Stomach (tissue), 8 donors: ENCODE measurements at regions not wholly inside any gene's neighbourhood (a gene's known extent, or its start where the extent isn't known, plus 50 kb on each side); places are given as distances from the start of the nearest gene placed in this dataset.

Experiments used
- DNase-seq, 2 donors: peaks; one replicate each; pipeline versions ENCODE4 v3.0.0 to v3.0.0-alpha.2; 2013 to 2019
- H3K27ac ChIP-seq, 5 donors: fragments of 200-600 bp in 4 of 5; sonication (generic) in 4 of 5; one replicate each; pipeline ENCODE4 v1.5.1; 2013 to 2019; ENCODE audit warnings: mild to moderate bottlenecking in 1 of 5, moderate library complexity in 1 of 5
- H3K27me3 ChIP-seq, 3 donors: fragments of 200-600 bp; sonication (generic); one replicate each; pipeline ENCODE4 v1.5.1; 2017 to 2019; ENCODE audit warnings: mixed run types in 1 of 3
- H3K36me3 ChIP-seq, 4 donors: fragments of 200-600 bp; sonication (generic); 1 replicate in 3 of 4; 2 replicates in 1 of 4; pipeline ENCODE4 v1.5.1; 2016 to 2019
- H3K4me1 ChIP-seq, 4 donors: fragments of 200-600 bp; sonication (generic); one replicate each; pipeline ENCODE4 v1.5.1; 2016 to 2019
- H3K4me3 ChIP-seq, 4 donors: fragments of 200-600 bp; sonication (generic) in 3 of 4; one replicate each; pipeline ENCODE4 v1.5.1; 2016 to 2019; ENCODE audit warnings: mild to moderate bottlenecking in 1 of 4
- H3K9me3 ChIP-seq, 4 donors: fragments of 200-600 bp; sonication (generic); one replicate each; pipeline ENCODE4 v1.5.1; 2016 to 2019
- CTCF ChIP-seq, 7 experiments: fragments of 450-650 bp in 4 of 7; fragments of 200-600 bp in 3 of 7; sonication (generic) in 3 of 7; IDR thresholded peaks; one replicate each; pipeline ENCODE4 v1.5.1; 2016 to 2019; ENCODE audit warnings: antibody characterized with exemption in 7 of 7, control low read depth in 2 of 7, mild to moderate bottlenecking in 1 of 7
- EP300 ChIP-seq: sonication (generic); formaldehyde crosslinking; IDR thresholded peaks from one replicate; pipeline ENCODE4 v1.6.1; 2017; ENCODE audit warnings: antibody characterized with exemption
- POLR2A ChIP-seq, 4 donors: fragments of 450-650 bp; IDR thresholded peaks; one replicate each; pipeline ENCODE4 v1.6.1; 2016; ENCODE audit warnings: antibody characterized with exemption in 4 of 4, control low read depth in 2 of 4, mild to moderate bottlenecking in 1 of 4, moderate library complexity in 1 of 4
- POLR2AphosphoS5 ChIP-seq, 3 donors: sonication (generic); formaldehyde crosslinking; IDR thresholded peaks; one replicate each; pipeline ENCODE4 v1.6.1; 2016; ENCODE audit warnings: antibody characterized with exemption in 3 of 3
- WGBS, 5 donors: extraction: QIAGEN DNeasy Blood & Tissue Kit in 3 of 5; methylation state at CpG; one replicate each; pipeline versions ENCODE4 v1.1.5 to v1.1.7; 2013 to 2018; 5-methylcytosine and 5-hydroxymethylcytosine counted together
- intact Hi-C: fragments of 100-400 bp; cut with DNase I; formaldehyde crosslinking; loops from one replicate; pipeline ENCODE4 v1.15.1; 2023; ENCODE audit warnings: low total_unique reads
- donor health status: healthy with polysubstance abuse.
- donor health status: Bipolar disorder and iron deficiency.
- donor health status: healthy.

GRCh38 chr2:81073412-81073811 is 768.9 kb upstream of the LRRTM1 start:
- Histone ChIP-seq H3K36me3 (no peaks in the 10 kb centered on the region), H3K27me3 (no peaks in the 10 kb centered on the region), H3K27ac (no peak overlapping the region), H3K9me3 (no peaks in the 10 kb centered on the region), H3K4me3 (no peak overlapping the region), H3K4me1 (no peaks in the 10 kb centered on the region)
- no peak for DNase-seq
- TF ChIP-seq CTCF (IDR thresholded peaks at IDR 0.05) (no peak), EP300 (no peak), POLR2AphosphoS5 (IDR thresholded peaks at IDR 0.05) (no peak), POLR2A (IDR thresholded peaks at IDR 0.05) (no peak)
- intact Hi-C loops: no loop called here
- 76 to 89% (median 81%) methylated on average over 1 of the region's 1 CpG for WGBS, 5 donors

GRCh38 chr2:81068144-81068543 is 763.6 kb upstream of the LRRTM1 start:
- WGBS, 5 donors: 57 to 72% (median 70%) methylated on average over 1 of the region's 1 CpG
- intact Hi-C loops: no loop called here
- Histone ChIP-seq H3K27ac (no peak overlapping the region), H3K36me3 (no peaks in the 10 kb centered on the region), H3K4me3 (no peak overlapping the region), H3K4me1 (no peaks in the 10 kb centered on the region), H3K27me3 (no peaks in the 10 kb centered on the region), H3K9me3 (peaks cover 0 to 8% (median 0%) of the 10 kb centered on the region in 4 donors)
- no peak for DNase-seq
- TF ChIP-seq POLR2A (IDR thresholded peaks at IDR 0.05) (no peak), EP300 (no peak), CTCF (IDR thresholded peaks at IDR 0.05) (no peak), POLR2AphosphoS5 (IDR thresholded peaks at IDR 0.05) (no peak)

- Histone ChIP-seq H3K36me3 (no peaks in the 10 kb centered on the region), H3K27ac (no peak overlapping the region), H3K9me3 (peaks cover 0 to 14% (median 0%) of the 10 kb centered on the region in 4 donors), H3K4me3 (no peak overlapping the region), H3K27me3 (no peaks in the 10 kb centered on the region), H3K4me1 (no peaks in the 10 kb centered on the region)
- DNase-seq: no peak
- intact Hi-C loops: no loop called here
- TF ChIP-seq EP300 (no peak), CTCF (IDR thresholded peaks at IDR 0.05) (no peak), POLR2A (IDR thresholded peaks at IDR 0.05) (no peak), POLR2AphosphoS5 (IDR thresholded peaks at IDR 0.05) (no peak)
- 30 to 53% (median 46%) methylated on average over 2 of the region's 2 CpGs for WGBS, 5 donors
Observed at GRCh38 chr2:81061016-81061415, 756.5 kb upstream of the LRRTM1 start.

GRCh38 chr2:81050580-81051095 is 746.1 kb upstream of the LRRTM1 start:
- Histone ChIP-seq H3K4me1 (no peaks in the 10 kb centered on the region), H3K27me3 (no peaks in the 10 kb centered on the region), H3K4me3 (no peak overlapping the region), H3K27ac (no peak overlapping the region), H3K9me3 (no peaks in the 10 kb centered on the region), H3K36me3 (no peaks in the 10 kb centered on the region)
- TF ChIP-seq EP300 (no peak), POLR2A (IDR thresholded peaks at IDR 0.05) (no peak), POLR2AphosphoS5 (IDR thresholded peaks at IDR 0.05) (no peak), CTCF (IDR thresholded peaks at IDR 0.05) (no peak)
- DNase-seq: no peak
- WGBS, 5 donors: 57 to 63% (median 61%) methylated on average over 4 of the region's 4 CpGs
- intact Hi-C loops: no loop called here
